ENCODE measurements at regions not wholly inside any gene's neighbourhood (a gene's known extent, or its start where the extent isn't known, plus 50 kb on each side); places are given as distances from the start of the nearest gene placed in this dataset.

DNA sequence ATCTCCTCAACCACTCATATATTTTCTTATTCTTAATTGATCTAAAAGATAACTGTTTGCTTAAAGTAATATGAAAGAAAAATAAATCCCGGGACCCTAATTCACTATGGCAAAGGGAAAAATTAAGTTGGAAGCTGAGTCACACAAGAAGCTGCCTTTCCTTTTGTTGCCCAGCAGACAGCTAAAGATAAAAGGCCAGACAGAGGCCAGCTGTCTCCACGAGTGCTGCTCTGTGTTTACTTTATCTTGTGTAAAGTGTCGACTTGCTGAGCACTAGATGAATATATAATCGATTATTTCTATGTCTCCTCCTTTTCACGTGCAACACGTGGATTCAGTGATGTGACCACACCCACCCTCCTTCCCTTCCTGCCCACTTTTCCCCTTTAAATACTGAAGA, 52.8 kb upstream of the NSMCE3 start:
- DNase-seq = no peak
- TF ChIP-seq, protein P1, sequence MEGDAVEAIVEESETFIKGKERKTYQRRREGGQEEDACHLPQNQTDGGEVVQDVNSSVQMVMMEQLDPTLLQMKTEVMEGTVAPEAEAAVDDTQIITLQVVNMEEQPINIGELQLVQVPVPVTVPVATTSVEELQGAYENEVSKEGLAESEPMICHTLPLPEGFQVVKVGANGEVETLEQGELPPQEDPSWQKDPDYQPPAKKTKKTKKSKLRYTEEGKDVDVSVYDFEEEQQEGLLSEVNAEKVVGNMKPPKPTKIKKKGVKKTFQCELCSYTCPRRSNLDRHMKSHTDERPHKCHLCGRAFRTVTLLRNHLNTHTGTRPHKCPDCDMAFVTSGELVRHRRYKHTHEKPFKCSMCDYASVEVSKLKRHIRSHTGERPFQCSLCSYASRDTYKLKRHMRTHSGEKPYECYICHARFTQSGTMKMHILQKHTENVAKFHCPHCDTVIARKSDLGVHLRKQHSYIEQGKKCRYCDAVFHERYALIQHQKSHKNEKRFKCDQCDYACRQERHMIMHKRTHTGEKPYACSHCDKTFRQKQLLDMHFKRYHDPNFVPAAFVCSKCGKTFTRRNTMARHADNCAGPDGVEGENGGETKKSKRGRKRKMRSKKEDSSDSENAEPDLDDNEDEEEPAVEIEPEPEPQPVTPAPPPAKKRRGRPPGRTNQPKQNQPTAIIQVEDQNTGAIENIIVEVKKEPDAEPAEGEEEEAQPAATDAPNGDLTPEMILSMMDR (IDR thresholded peaks at IDR 0.05) = no peak
- H3K4me3 ChIP-seq = no peak overlapping the region

DNA sequence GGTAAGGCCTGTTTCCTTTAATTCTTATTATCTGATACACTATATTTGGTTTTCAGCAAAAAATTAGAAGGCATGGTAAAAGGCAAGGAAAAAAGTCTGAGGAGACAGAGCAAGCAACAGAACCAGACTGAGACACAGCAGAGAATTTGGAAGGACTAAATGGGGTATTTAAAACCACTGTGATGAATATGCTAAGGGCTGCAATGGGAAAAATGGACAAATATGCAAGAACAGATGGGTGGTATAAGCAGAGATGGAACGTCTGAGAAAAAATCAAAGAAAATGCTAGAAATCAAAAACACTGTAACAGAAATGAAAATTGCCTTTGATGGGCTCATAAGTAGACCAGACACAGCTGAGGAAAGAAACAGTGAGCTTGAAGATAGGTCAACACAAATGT, 50.8 kb upstream of the NSMCE3 start:
- intact Hi-C loops (cut with DNase I) = no loop called here
- Histone ChIP-seq H3K27ac (no peak overlapping the region), H3K36me3 (no peaks in the 10 kb centered on the region), H3K27me3 (no peaks in the 10 kb centered on the region), H3K9me3 (no peaks in the 10 kb centered on the region), H3K4me1 (no peaks in the 10 kb centered on the region), H3K4me3 (no peak overlapping the region)
- no peak for DNase-seq
- no peak for TF ChIP-seq POLR2A (IDR thresholded peaks at IDR 0.05)
- TF ChIP-seq, protein P1 (IDR thresholded peaks at IDR 0.05) = no peak
- WGBS, 2 donors = 56 to 74% methylated on average over 1 of the region's 1 CpG

More for the DNA sequence above, 52.8 kb upstream of the NSMCE3 start:
- Histone ChIP-seq H3K27me3 (no peaks in the 10 kb centered on the region), H3K9me3 (no peaks in the 10 kb centered on the region), H3K36me3 (no peaks in the 10 kb centered on the region), H3K27ac (no peak overlapping the region), H3K4me1 (no peaks in the 10 kb centered on the region)
- 10 to 15% methylated on average over 6 of the region's 6 CpGs for WGBS, 2 donors
- intact Hi-C loops (cut with DNase I) = no loop called here

DNA sequence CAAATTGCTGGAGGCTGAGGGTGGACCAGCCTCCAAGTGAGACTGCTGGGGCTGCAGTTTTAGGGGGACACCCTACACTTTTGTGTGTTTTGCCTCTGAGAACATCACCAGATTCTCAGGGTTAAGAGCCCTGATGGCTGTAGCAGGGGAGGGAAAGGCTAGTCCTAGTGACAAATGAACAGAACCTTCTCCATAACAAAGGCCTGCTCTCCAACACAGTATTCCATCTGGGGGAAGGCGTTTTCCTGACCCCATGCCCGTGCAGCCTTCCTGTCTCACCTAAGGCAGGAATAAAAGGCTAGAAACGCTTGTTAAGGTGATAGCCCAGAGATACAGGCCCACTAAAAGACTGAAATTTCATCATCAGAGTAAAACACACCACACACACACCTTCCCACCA, 50.2 kb upstream of the NSMCE3 start:
- WGBS, 2 donors = 35 to 53% methylated on average over 3 of the region's 3 CpGs
- no peaks in the 10 kb centered on the region for H3K27me3 ChIP-seq
- H3K9me3 ChIP-seq = no peaks in the 10 kb centered on the region
- H3K4me3 ChIP-seq = no peak overlapping the region
- no peaks in the 10 kb centered on the region for H3K36me3 ChIP-seq
- intact Hi-C loops (cut with DNase I) = no loop called here
- TF ChIP-seq POLR2A (IDR thresholded peaks at IDR 0.05) = no peak
- TF ChIP-seq, protein P1 (IDR thresholded peaks at IDR 0.05) = no peak
- no peaks in the 10 kb centered on the region for H3K4me1 ChIP-seq
- DNase-seq = no peak
- H3K27ac ChIP-seq = no peak overlapping the region
